ENCODE measurements at regions not wholly inside any gene's neighbourhood (a gene's known extent, or its start where the extent isn't known, plus 50 kb on each side); places are given as distances from the start of the nearest gene placed in this dataset.

DNA sequence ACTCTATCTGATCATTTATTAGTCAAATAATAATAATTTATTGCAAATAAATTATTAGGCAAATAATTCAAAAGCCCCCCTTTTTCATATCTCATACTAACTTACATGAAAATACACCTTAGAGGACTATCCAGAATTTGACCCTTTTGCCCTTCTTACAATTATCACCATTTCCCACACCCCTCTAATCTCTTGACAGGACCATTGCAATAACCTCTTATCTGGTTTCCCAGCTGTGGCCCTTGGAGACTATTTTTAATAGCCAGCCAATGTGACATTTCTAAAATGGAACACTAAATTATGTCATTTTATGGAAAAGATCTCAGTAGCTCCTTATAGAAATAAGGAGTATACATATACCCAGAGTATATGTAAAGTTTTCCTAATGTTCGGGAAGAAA is 588.4 kb upstream of the COX7C start:
- TF ChIP-seq, protein P1, sequence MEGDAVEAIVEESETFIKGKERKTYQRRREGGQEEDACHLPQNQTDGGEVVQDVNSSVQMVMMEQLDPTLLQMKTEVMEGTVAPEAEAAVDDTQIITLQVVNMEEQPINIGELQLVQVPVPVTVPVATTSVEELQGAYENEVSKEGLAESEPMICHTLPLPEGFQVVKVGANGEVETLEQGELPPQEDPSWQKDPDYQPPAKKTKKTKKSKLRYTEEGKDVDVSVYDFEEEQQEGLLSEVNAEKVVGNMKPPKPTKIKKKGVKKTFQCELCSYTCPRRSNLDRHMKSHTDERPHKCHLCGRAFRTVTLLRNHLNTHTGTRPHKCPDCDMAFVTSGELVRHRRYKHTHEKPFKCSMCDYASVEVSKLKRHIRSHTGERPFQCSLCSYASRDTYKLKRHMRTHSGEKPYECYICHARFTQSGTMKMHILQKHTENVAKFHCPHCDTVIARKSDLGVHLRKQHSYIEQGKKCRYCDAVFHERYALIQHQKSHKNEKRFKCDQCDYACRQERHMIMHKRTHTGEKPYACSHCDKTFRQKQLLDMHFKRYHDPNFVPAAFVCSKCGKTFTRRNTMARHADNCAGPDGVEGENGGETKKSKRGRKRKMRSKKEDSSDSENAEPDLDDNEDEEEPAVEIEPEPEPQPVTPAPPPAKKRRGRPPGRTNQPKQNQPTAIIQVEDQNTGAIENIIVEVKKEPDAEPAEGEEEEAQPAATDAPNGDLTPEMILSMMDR (conservative IDR thresholded peaks at IDR 0.05) = no peak
- no peak overlapping the region for H3K4me3 Mint-ChIP-seq
- H3K27me3 Mint-ChIP-seq (ENCODE audit: low read depth) = peaks cover 2% of the 10 kb centered on the region

More for the DNA sequence above, 588.4 kb upstream of the COX7C start:
- no peak overlapping the region for H2AFZ ChIP-seq (ENCODE audit: low read length)
- H4K8ac ChIP-seq (replicated peaks; ENCODE audit: insufficient read length, low read depth, low read length) = no peak overlapping the region
- H3K27ac Mint-ChIP-seq = no peak overlapping the region
- DNase-seq = no peak
- H2BK120ac ChIP-seq (ENCODE audit: low read depth, low read length, poor library complexity, severe bottlenecking) = no peak overlapping the region
- H3K18ac ChIP-seq (ENCODE audit: insufficient read length, low read depth, low read length) = no peak overlapping the region
- H3K9me3 ChIP-seq (ENCODE audit: control insufficient read depth, low read depth, low read length) = no peaks in the 10 kb centered on the region
- no peak overlapping the region for H2BK15ac ChIP-seq (ENCODE audit: low read depth, low read length)
- no peaks in the 10 kb centered on the region for H3K36me3 Mint-ChIP-seq (ENCODE audit: insufficient read depth in 1 of 3, low read depth in 3 of 3)
- no peaks in the 10 kb centered on the region for H3K9me3 Mint-ChIP-seq
- H3K9ac ChIP-seq (ENCODE audit: extremely low read depth, insufficient read length, low read length) = no peak overlapping the region
- H4K5ac ChIP-seq (ENCODE audit: insufficient read length, low read depth, low read length) = no peak overlapping the region
- no peaks in the 10 kb centered on the region for H3K23me2 ChIP-seq (ENCODE audit: insufficient read length, low read depth, low read length, poor library complexity, severe bottlenecking)
- no peak overlapping the region for H2AK5ac ChIP-seq (ENCODE audit: insufficient read length, low read length)
- no peak overlapping the region for H3T11ph ChIP-seq (ENCODE audit: low read length)
- no peak overlapping the region for H2BK5ac ChIP-seq (ENCODE audit: insufficient read length, low read length)
- H3K4me2 ChIP-seq (ENCODE audit: insufficient read depth, insufficient read length, low read length) = no peak overlapping the region
- WGBS (ENCODE audit: extremely low coverage, insufficient read length, low lambda C conversion rate) = no CpG with 5 or more reads among the region's 1 CpG
- H3K27me3 ChIP-seq (ENCODE audit: insufficient read depth, low read length) = no peaks in the 10 kb centered on the region
- no peak overlapping the region for H3K56ac ChIP-seq (ENCODE audit: insufficient read length, low read depth, low read length)
- H3K14ac ChIP-seq (ENCODE audit: insufficient read depth, low read length) = no peak overlapping the region
- no peaks in the 10 kb centered on the region for H3K79me1 ChIP-seq (ENCODE audit: insufficient read depth, low read depth, low read length, poor library complexity, severe bottlenecking)
- H3K27ac ChIP-seq (ENCODE audit: insufficient read length, low read depth, low read length) = no peak overlapping the region
- no peak overlapping the region for H2BK20ac ChIP-seq (ENCODE audit: low read depth, low read length, poor library complexity, severe bottlenecking)
- H3K4me1 ChIP-seq (ENCODE audit: insufficient read depth, low read length) = no peaks in the 10 kb centered on the region
- no peaks in the 10 kb centered on the region for H3K4me1 Mint-ChIP-seq
- H3K4ac ChIP-seq (ENCODE audit: low read depth, low read length) = no peak overlapping the region
- H2BK12ac ChIP-seq (ENCODE audit: insufficient read length, low read depth, low read length) = no peak overlapping the region
- H3K23ac ChIP-seq (ENCODE audit: insufficient read length, low read depth, low read length) = no peak overlapping the region
- H4K91ac ChIP-seq (ENCODE audit: insufficient read length, low read depth, low read length) = no peak overlapping the region
- H4K20me1 ChIP-seq (ENCODE audit: control insufficient read depth, insufficient read depth, insufficient read length) = no peaks in the 10 kb centered on the region
- H3K79me2 ChIP-seq (ENCODE audit: insufficient read depth, low read length) = no peaks in the 10 kb centered on the region

Measured in H9 (cell line).